ENCODE measurements at regions not wholly inside any gene's neighbourhood (a gene's known extent, or its start where the extent isn't known, plus 50 kb on each side); places are given as distances from the start of the nearest gene placed in this dataset.

- no peak for DNase-seq
- Mint-ChIP-seq H3K9me3 (peaks cover 11 to 16% of the 10 kb centered on the region in 2 experiments), H3K4me3 (no peak overlapping the region), H3K36me3 (ENCODE audit: insufficient read depth in 1 of 3, low read depth in 3 of 3) (peaks cover 0 to 13% (median 0%) of the 10 kb centered on the region in 3 experiments; a peak in 5 of 7 replicates), H3K4me1 (no peaks in the 10 kb centered on the region), H3K27ac (no peak overlapping the region), H3K27me3 (ENCODE audit: low read depth) (no peaks in the 10 kb centered on the region)
- H2AFZ ChIP-seq (ENCODE audit: low read length), result no peak overlapping the region
- no peaks in the 10 kb centered on the region for H3K27me3 ChIP-seq (ENCODE audit: insufficient read depth, low read length)
- H4K91ac ChIP-seq (ENCODE audit: insufficient read length, low read depth, low read length), result no peak overlapping the region
- no peak overlapping the region for H4K5ac ChIP-seq (ENCODE audit: insufficient read length, low read depth, low read length)
- no peak overlapping the region for H3K4ac ChIP-seq (ENCODE audit: low read depth, low read length)
- no peak overlapping the region for H3K23ac ChIP-seq (ENCODE audit: insufficient read length, low read depth, low read length)
- H3T11ph ChIP-seq (ENCODE audit: low read length), result no peak overlapping the region
- no peak overlapping the region for H3K14ac ChIP-seq (ENCODE audit: insufficient read depth, low read length)
- H3K23me2 ChIP-seq (ENCODE audit: insufficient read length, low read depth, low read length, poor library complexity, severe bottlenecking), result no peaks in the 10 kb centered on the region
- no peak overlapping the region for H2BK5ac ChIP-seq (ENCODE audit: insufficient read length, low read length)
- H2AK5ac ChIP-seq (ENCODE audit: insufficient read length, low read length), result no peak overlapping the region
- no peak overlapping the region for H3K27ac ChIP-seq (ENCODE audit: insufficient read length, low read depth, low read length)
- no peaks in the 10 kb centered on the region for H4K20me1 ChIP-seq (ENCODE audit: control insufficient read depth, insufficient read depth, insufficient read length)
- no peak overlapping the region for H3K4me2 ChIP-seq (ENCODE audit: insufficient read depth, insufficient read length, low read length)
- no peak overlapping the region for H2BK20ac ChIP-seq (ENCODE audit: low read depth, low read length, poor library complexity, severe bottlenecking)
- H3K9ac ChIP-seq (ENCODE audit: extremely low read depth, insufficient read length, low read length), result no peak overlapping the region
- H3K4me1 ChIP-seq (ENCODE audit: insufficient read depth, low read length), result no peaks in the 10 kb centered on the region
- no peak overlapping the region for H4K8ac ChIP-seq (replicated peaks; ENCODE audit: insufficient read length, low read depth, low read length)
- H3K79me2 ChIP-seq (ENCODE audit: insufficient read depth, low read length), result no peaks in the 10 kb centered on the region
- no peak overlapping the region for H2BK120ac ChIP-seq (ENCODE audit: low read depth, low read length, poor library complexity, severe bottlenecking)
- H2BK15ac ChIP-seq (ENCODE audit: low read depth, low read length), result no peak overlapping the region
- no peak for TF ChIP-seq CTCF (conservative IDR thresholded peaks at IDR 0.05)
- no peaks in the 10 kb centered on the region for H3K79me1 ChIP-seq (ENCODE audit: insufficient read depth, low read depth, low read length, poor library complexity, severe bottlenecking)
- WGBS (ENCODE audit: extremely low coverage, insufficient read length, low lambda C conversion rate), result no CpG with 5 or more reads among the region's 2 CpGs
- H3K18ac ChIP-seq (ENCODE audit: insufficient read length, low read depth, low read length), result no peak overlapping the region
- no peak overlapping the region for H2BK12ac ChIP-seq (ENCODE audit: insufficient read length, low read depth, low read length)
- H3K9me3 ChIP-seq (ENCODE audit: control insufficient read depth, low read depth, low read length), result no peaks in the 10 kb centered on the region
- no peak overlapping the region for H3K56ac ChIP-seq (ENCODE audit: insufficient read length, low read depth, low read length)
These were observed 383.8 kb downstream of the MAN2A1 start for GRCh38 chr5:110073534-110073933.

All from H9 (cell line).